ENCODE measurements at regions not wholly inside any gene's neighbourhood (a gene's known extent, or its start where the extent isn't known, plus 50 kb on each side); places are given as distances from the start of the nearest gene placed in this dataset.

- H4K12ac ChIP-seq (ENCODE audit: low read depth, low read length), result no peak overlapping the region
- no peak overlapping the region for H2BK12ac ChIP-seq (ENCODE audit: low read length)
- H3K27me3 ChIP-seq (ENCODE audit: insufficient read depth, low read length), result no peaks in the 10 kb centered on the region
- no CpG with 5 or more reads among the region's 1 CpG for WGBS (ENCODE audit: extremely low coverage, insufficient coverage, insufficient read length)
- H2AFZ ChIP-seq (ENCODE audit: insufficient read depth, low read length, poor library complexity), result no peak overlapping the region
- H3K79me2 ChIP-seq (ENCODE audit: control insufficient read depth, insufficient read depth, low read length, poor library complexity), result no peaks in the 10 kb centered on the region
- no peak overlapping the region for H3K9ac ChIP-seq (ENCODE audit: low read length)
- H3K36me3 ChIP-seq (ENCODE audit: control insufficient read depth in 1 of 2, insufficient read depth in 2 of 2, low read length in 2 of 2), result no peaks in the 10 kb centered on the region
- H2AK5ac ChIP-seq (ENCODE audit: low read length), result no peak overlapping the region
- H3K79me1 ChIP-seq (ENCODE audit: low read length), result no peaks in the 10 kb centered on the region
- no peak overlapping the region for H3K14ac ChIP-seq (ENCODE audit: low read length)
- no peaks in the 10 kb centered on the region for H3K9me3 ChIP-seq (ENCODE audit: insufficient read depth, low read depth, low read length)
- no peak overlapping the region for H3K23ac ChIP-seq (ENCODE audit: low read length)
- H4K91ac ChIP-seq (ENCODE audit: low read depth, low read length), result no peak overlapping the region
- no peak overlapping the region for H2BK120ac ChIP-seq (ENCODE audit: insufficient read depth, low read length, poor library complexity)
- no peaks in the 10 kb centered on the region for H3K4me1 ChIP-seq (ENCODE audit: control insufficient read depth in 1 of 2, insufficient read depth in 2 of 2, low read length in 2 of 2)
- no peak overlapping the region for H3K27ac ChIP-seq (ENCODE audit: low read depth, low read length)
- no peak overlapping the region for H3K18ac ChIP-seq (ENCODE audit: low read length)
- H3K4ac ChIP-seq (ENCODE audit: low read depth, low read length), result no peak overlapping the region
- no peak overlapping the region for H3K4me2 ChIP-seq (ENCODE audit: low read length)
- H4K8ac ChIP-seq (ENCODE audit: low read depth, low read length), result no peak overlapping the region
- H3K4me3 ChIP-seq (ENCODE audit: low read depth, low read length), result no peak overlapping the region
- no peak overlapping the region for H2BK5ac ChIP-seq (ENCODE audit: low read depth, low read length, poor library complexity)
- no peak for DNase-seq
Measured at GRCh38 chr1:189941922-189942321, 535.7 kb downstream of the BRINP3 start.

GRCh38 chr1:189958756-189959155 is 518.9 kb downstream of the BRINP3 start:
- Histone ChIP-seq H3K27ac (ENCODE audit: low read depth, low read length) (no peak overlapping the region), H2AFZ (ENCODE audit: insufficient read depth, low read length, poor library complexity) (no peak overlapping the region), H2BK120ac (ENCODE audit: insufficient read depth, low read length, poor library complexity) (no peak overlapping the region), H4K12ac (ENCODE audit: low read depth, low read length) (no peak overlapping the region), H3K9me3 (ENCODE audit: insufficient read depth, low read depth, low read length) (no peaks in the 10 kb centered on the region), H2BK12ac (ENCODE audit: low read length) (no peak overlapping the region), H3K23ac (ENCODE audit: low read length) (no peak overlapping the region), H3K4ac (ENCODE audit: low read depth, low read length) (no peak overlapping the region), H3K4me1 (ENCODE audit: control insufficient read depth in 1 of 2, insufficient read depth in 2 of 2, low read length in 2 of 2) (no peaks in the 10 kb centered on the region), H3K9ac (ENCODE audit: low read length) (no peak overlapping the region), H3K4me3 (ENCODE audit: low read depth, low read length) (no peak overlapping the region), H2AK5ac (ENCODE audit: low read length) (no peak overlapping the region), H3K27me3 (ENCODE audit: insufficient read depth, low read length) (no peaks in the 10 kb centered on the region), H3K79me2 (ENCODE audit: control insufficient read depth, insufficient read depth, low read length, poor library complexity) (no peaks in the 10 kb centered on the region), H3K79me1 (ENCODE audit: low read length) (no peaks in the 10 kb centered on the region), H4K91ac (ENCODE audit: low read depth, low read length) (no peak overlapping the region), H4K8ac (ENCODE audit: low read depth, low read length) (no peak overlapping the region), H3K4me2 (ENCODE audit: low read length) (no peak overlapping the region), H2BK5ac (ENCODE audit: low read depth, low read length, poor library complexity) (no peak overlapping the region), H3K18ac (ENCODE audit: low read length) (no peak overlapping the region), H3K14ac (ENCODE audit: low read length) (no peak overlapping the region), H3K36me3 (ENCODE audit: control insufficient read depth in 1 of 2, insufficient read depth in 2 of 2, low read length in 2 of 2) (no peaks in the 10 kb centered on the region)
- no CpG with 5 or more reads among the region's 1 CpG for WGBS (ENCODE audit: extremely low coverage, insufficient coverage, insufficient read length)
- no peak for DNase-seq

- H3K79me2 ChIP-seq (ENCODE audit: control insufficient read depth, insufficient read depth, low read length, poor library complexity), result no peaks in the 10 kb centered on the region
- no peak overlapping the region for H3K4me3 ChIP-seq (ENCODE audit: low read depth, low read length)
- no peaks in the 10 kb centered on the region for H3K36me3 ChIP-seq (ENCODE audit: control insufficient read depth in 1 of 2, insufficient read depth in 2 of 2, low read length in 2 of 2)
- H3K4me2 ChIP-seq (ENCODE audit: low read length), result no peak overlapping the region
- no peak overlapping the region for H3K23ac ChIP-seq (ENCODE audit: low read length)
- no peak overlapping the region for H2AFZ ChIP-seq (ENCODE audit: insufficient read depth, low read length, poor library complexity)
- DNase-seq, result no peak
- no CpG with 5 or more reads among the region's 1 CpG for WGBS (ENCODE audit: extremely low coverage, insufficient coverage, insufficient read length)
- H3K9ac ChIP-seq (ENCODE audit: low read length), result peak overlapping the region; percentile 59
- H3K4ac ChIP-seq (ENCODE audit: low read depth, low read length), result no peak overlapping the region
- H3K9me3 ChIP-seq (ENCODE audit: insufficient read depth, low read depth, low read length), result no peaks in the 10 kb centered on the region
- H4K91ac ChIP-seq (ENCODE audit: low read depth, low read length), result no peak overlapping the region
- no peak overlapping the region for H3K18ac ChIP-seq (ENCODE audit: low read length)
- no peak overlapping the region for H2BK12ac ChIP-seq (ENCODE audit: low read length)
- H3K27me3 ChIP-seq (ENCODE audit: insufficient read depth, low read length), result no peaks in the 10 kb centered on the region
- H3K4me1 ChIP-seq (ENCODE audit: control insufficient read depth in 1 of 2, insufficient read depth in 2 of 2, low read length in 2 of 2), result no peaks in the 10 kb centered on the region
- no peak overlapping the region for H3K14ac ChIP-seq (ENCODE audit: low read length)
- H4K12ac ChIP-seq (ENCODE audit: low read depth, low read length), result no peak overlapping the region
- H2BK5ac ChIP-seq (ENCODE audit: low read depth, low read length, poor library complexity), result no peak overlapping the region
- no peak overlapping the region for H3K27ac ChIP-seq (ENCODE audit: low read depth, low read length)
- H3K79me1 ChIP-seq (ENCODE audit: low read length), result no peaks in the 10 kb centered on the region
- no peak overlapping the region for H4K8ac ChIP-seq (ENCODE audit: low read depth, low read length)
- H2AK5ac ChIP-seq (ENCODE audit: low read length), result no peak overlapping the region
- H2BK120ac ChIP-seq (ENCODE audit: insufficient read depth, low read length, poor library complexity), result no peak overlapping the region
Measured at GRCh38 chr1:189960769-189961168, 516.9 kb downstream of the BRINP3 start.

GRCh38 chr1:189962181-189962580 is 515.5 kb downstream of the BRINP3 start:
- no peak overlapping the region for H3K18ac ChIP-seq (ENCODE audit: low read length)
- H3K9ac ChIP-seq (ENCODE audit: low read length), result no peak overlapping the region
- H4K8ac ChIP-seq (ENCODE audit: low read depth, low read length), result no peak overlapping the region
- no peaks in the 10 kb centered on the region for H3K36me3 ChIP-seq (ENCODE audit: control insufficient read depth in 1 of 2, insufficient read depth in 2 of 2, low read length in 2 of 2)
- no peaks in the 10 kb centered on the region for H3K79me1 ChIP-seq (ENCODE audit: low read length)
- no peak overlapping the region for H3K4me3 ChIP-seq (ENCODE audit: low read depth, low read length)
- H2AK5ac ChIP-seq (ENCODE audit: low read length), result no peak overlapping the region
- H3K4me2 ChIP-seq (ENCODE audit: low read length), result no peak overlapping the region
- no peaks in the 10 kb centered on the region for H3K4me1 ChIP-seq (ENCODE audit: control insufficient read depth in 1 of 2, insufficient read depth in 2 of 2, low read length in 2 of 2)
- no peaks in the 10 kb centered on the region for H3K79me2 ChIP-seq (ENCODE audit: control insufficient read depth, insufficient read depth, low read length, poor library complexity)
- H2BK120ac ChIP-seq (ENCODE audit: insufficient read depth, low read length, poor library complexity), result no peak overlapping the region
- no peak overlapping the region for H3K4ac ChIP-seq (ENCODE audit: low read depth, low read length)
- no peak overlapping the region for H3K14ac ChIP-seq (ENCODE audit: low read length)
- H2AFZ ChIP-seq (ENCODE audit: insufficient read depth, low read length, poor library complexity), result no peak overlapping the region
- no peak overlapping the region for H2BK12ac ChIP-seq (ENCODE audit: low read length)
- no peak overlapping the region for H3K27ac ChIP-seq (ENCODE audit: low read depth, low read length)
- no peak overlapping the region for H4K12ac ChIP-seq (ENCODE audit: low read depth, low read length)
- no peak overlapping the region for H2BK5ac ChIP-seq (ENCODE audit: low read depth, low read length, poor library complexity)
- DNase-seq, result no peak
- no peak overlapping the region for H3K23ac ChIP-seq (ENCODE audit: low read length)
- no peaks in the 10 kb centered on the region for H3K9me3 ChIP-seq (ENCODE audit: insufficient read depth, low read depth, low read length)
- H3K27me3 ChIP-seq (ENCODE audit: insufficient read depth, low read length), result no peaks in the 10 kb centered on the region
- no peak overlapping the region for H4K91ac ChIP-seq (ENCODE audit: low read depth, low read length)

Data from trophoblast cell (in vitro differentiated cells and primary cell).